NCI-H146 (cell line): ENCODE measurements at regions not wholly inside any gene's neighbourhood (a gene's known extent, or its start where the extent isn't known, plus 50 kb on each side); places are given as distances from the start of the nearest gene placed in this dataset.
"Not testable (repeated sequence)": the region's sequence is repeated elsewhere in the genome, so short reads cannot be mapped to it uniquely, and the experiment has no call there.

Source experiments
- DNase-seq: peaks from one replicate; lab custom pipeline; 2025; lab: John Stamatoyannopoulos, UW

- not testable (repeated sequence) for DNase-seq
Observed at GRCh38 chr5:148741766-148742165, 84.6 kb upstream of the ADRB2 start.

- DNase-seq = not testable (repeated sequence)
Observed at GRCh38 chr5:148744380-148744779, 82.0 kb upstream of the ADRB2 start.

GRCh38 chr5:148746826-148747535 lies 79.4 kb upstream of the ADRB2 start:
- no peak for DNase-seq

GRCh38 chr5:148747536-148747906 lies 78.9 kb upstream of the ADRB2 start:
- no peak for DNase-seq

GRCh38 chr5:148748702-148749392 lies 77.6 kb upstream of the ADRB2 start:
- DNase-seq = no peak

GRCh38 chr5:148750614-148751013 lies 75.8 kb upstream of the ADRB2 start:
- no peak for DNase-seq

- no peak for DNase-seq
Observed at GRCh38 chr5:148751025-148751424, 75.4 kb upstream of the ADRB2 start.

- DNase-seq = not testable (repeated sequence)
Observed at GRCh38 chr5:148752375-148752774, 74.0 kb upstream of the ADRB2 start.

- no peak for DNase-seq
Observed at GRCh38 chr5:148759101-148759500, 67.3 kb upstream of the ADRB2 start.

GRCh38 chr5:148760945-148761638 lies 65.3 kb upstream of the ADRB2 start:
- DNase-seq = no peak

GRCh38 chr5:148763996-148764395 lies 62.4 kb upstream of the ADRB2 start:
- DNase-seq = no peak

- DNase-seq = no peak
Observed at GRCh38 chr5:148765061-148765460, 61.4 kb upstream of the ADRB2 start.

GRCh38 chr5:148768806-148769415 lies 57.5 kb upstream of the ADRB2 start:
- no peak for DNase-seq

GRCh38 chr5:148769941-148770340 lies 56.5 kb upstream of the ADRB2 start:
- DNase-seq = no peak

GRCh38 chr5:148774313-148774712 lies 52.1 kb upstream of the ADRB2 start:
- no peak for DNase-seq

GRCh38 chr5:148776261-148776660 lies 50.1 kb upstream of the ADRB2 start:
- DNase-seq = no peak
